Skeletal muscle cell (primary cell): ENCODE measurements at regions not wholly inside any gene's neighbourhood (a gene's known extent, or its start where the extent isn't known, plus 50 kb on each side); places are given as distances from the start of the nearest gene placed in this dataset.

Experiments used
- DNase-seq: peaks from one replicate; pipeline ENCODE4 v3.0.0-alpha.2; 2010; ENCODE audit warnings: low read depth
- H3K4me3 ChIP-seq: 2 replicates; pipeline ENCODE4 v1.5.1; 2011; ENCODE audit warnings: low read depth, mild to moderate bottlenecking, control low read depth, low read length, moderate library complexity

GRCh38 chr16:5850632-5851392 is 753.2 kb upstream of the EEF2KMT start:
- H3K4me3 ChIP-seq = no peak overlapping the region
- DNase-seq = no peak

GRCh38 chr16:5845046-5845445 is 747.5 kb upstream of the EEF2KMT start:
- H3K4me3 ChIP-seq = no peak overlapping the region
- no peak for DNase-seq

GRCh38 chr16:5841974-5842373 is 744.4 kb upstream of the EEF2KMT start:
- no peak overlapping the region for H3K4me3 ChIP-seq
- no peak for DNase-seq

GRCh38 chr16:5838725-5839124 is 741.1 kb upstream of the EEF2KMT start:
- H3K4me3 ChIP-seq = no peak overlapping the region
- no peak for DNase-seq

- no peak for DNase-seq
These were observed 740.5 kb upstream of the EEF2KMT start for GRCh38 chr16:5838071-5838470.

GRCh38 chr16:5837007-5837670 is 739.5 kb upstream of the EEF2KMT start:
- no peak for DNase-seq
- H3K4me3 ChIP-seq = no peak overlapping the region

More at GRCh38 chr16:5838071-5838470, 740.5 kb upstream of the EEF2KMT start:
- no peak overlapping the region for H3K4me3 ChIP-seq

GRCh38 chr16:5835876-5836275 is 738.3 kb upstream of the EEF2KMT start:
- H3K4me3 ChIP-seq = no peak overlapping the region
- no peak for DNase-seq

GRCh38 chr16:5826332-5826731 is 728.7 kb upstream of the EEF2KMT start:
- H3K4me3 ChIP-seq = no peak overlapping the region
- no peak for DNase-seq

- no peak for DNase-seq
These were observed 722.9 kb upstream of the EEF2KMT start for GRCh38 chr16:5820472-5820871.

GRCh38 chr16:5815570-5816237 is 718.1 kb upstream of the EEF2KMT start:
- H3K4me3 ChIP-seq = no peak overlapping the region

More at GRCh38 chr16:5820472-5820871, 722.9 kb upstream of the EEF2KMT start:
- H3K4me3 ChIP-seq = no peak overlapping the region

GRCh38 chr16:5801396-5801795 is 703.8 kb upstream of the EEF2KMT start:
- DNase-seq = no peak
- H3K4me3 ChIP-seq = no peak overlapping the region

More at GRCh38 chr16:5815570-5816237, 718.1 kb upstream of the EEF2KMT start:
- no peak for DNase-seq

- no peak for DNase-seq
- no peak overlapping the region for H3K4me3 ChIP-seq
These were observed 696.0 kb upstream of the EEF2KMT start for GRCh38 chr16:5793556-5793955.

GRCh38 chr16:5791011-5791657 is 693.5 kb upstream of the EEF2KMT start:
- no peak for DNase-seq

GRCh38 chr16:5790512-5790911 is 692.9 kb upstream of the EEF2KMT start:
- no peak overlapping the region for H3K4me3 ChIP-seq
- no peak for DNase-seq

More at GRCh38 chr16:5791011-5791657, 693.5 kb upstream of the EEF2KMT start:
- H3K4me3 ChIP-seq = no peak overlapping the region

GRCh38 chr16:5789033-5789432 is 691.4 kb upstream of the EEF2KMT start:
- no peak overlapping the region for H3K4me3 ChIP-seq
- no peak for DNase-seq

GRCh38 chr16:5781436-5781835 is 683.8 kb upstream of the EEF2KMT start:
- DNase-seq = no peak
- no peak overlapping the region for H3K4me3 ChIP-seq

- H3K4me3 ChIP-seq = no peak overlapping the region
- no peak for DNase-seq
These were observed 679.3 kb upstream of the EEF2KMT start for GRCh38 chr16:5776876-5777275.

GRCh38 chr16:5775916-5776315 is 678.3 kb upstream of the EEF2KMT start:
- no peak overlapping the region for H3K4me3 ChIP-seq
- DNase-seq = no peak

GRCh38 chr16:5770118-5770517 is 672.5 kb upstream of the EEF2KMT start:
- H3K4me3 ChIP-seq = no peak overlapping the region
- DNase-seq = no peak

- no peak overlapping the region for H3K4me3 ChIP-seq
- no peak for DNase-seq
These were observed 671.9 kb upstream of the EEF2KMT start for GRCh38 chr16:5769513-5769912.
